ENCODE measurements at regions not wholly inside any gene's neighbourhood (a gene's known extent, or its start where the extent isn't known, plus 50 kb on each side); places are given as distances from the start of the nearest gene placed in this dataset.

DNA sequence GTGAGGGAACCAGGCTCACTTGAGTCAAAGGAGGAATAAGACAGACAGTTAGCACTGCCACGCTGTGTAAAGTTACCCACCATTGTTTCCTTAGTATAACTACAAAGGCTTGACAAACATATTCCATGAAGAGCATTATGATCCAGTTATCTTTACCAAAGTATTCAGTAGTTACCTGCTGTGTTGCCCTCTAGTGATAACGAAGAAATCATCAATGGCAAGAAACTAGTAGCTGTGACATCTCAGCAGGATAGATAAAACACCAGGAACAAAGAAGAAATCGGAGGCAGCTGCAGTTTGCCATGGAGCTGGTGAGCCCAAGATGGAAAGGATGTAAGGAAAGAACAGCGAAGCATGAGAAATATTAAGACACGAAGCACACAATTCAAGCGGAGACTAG lies 215.3 kb upstream of the FSHR start:
- no peaks in the 10 kb centered on the region for H3K79me2 ChIP-seq (ENCODE audit: insufficient read depth, low read length)
- no peak overlapping the region for H3K27ac Mint-ChIP-seq
- H3K4me2 ChIP-seq (replicated peaks; ENCODE audit: extremely low read depth, low read length, poor library complexity, severe bottlenecking) = no peak overlapping the region
- no peaks in the 10 kb centered on the region for H3K4me1 ChIP-seq (ENCODE audit: control insufficient read depth in 1 of 2, insufficient read depth in 2 of 2, low read length in 2 of 2)
- TF ChIP-seq, protein P1, sequence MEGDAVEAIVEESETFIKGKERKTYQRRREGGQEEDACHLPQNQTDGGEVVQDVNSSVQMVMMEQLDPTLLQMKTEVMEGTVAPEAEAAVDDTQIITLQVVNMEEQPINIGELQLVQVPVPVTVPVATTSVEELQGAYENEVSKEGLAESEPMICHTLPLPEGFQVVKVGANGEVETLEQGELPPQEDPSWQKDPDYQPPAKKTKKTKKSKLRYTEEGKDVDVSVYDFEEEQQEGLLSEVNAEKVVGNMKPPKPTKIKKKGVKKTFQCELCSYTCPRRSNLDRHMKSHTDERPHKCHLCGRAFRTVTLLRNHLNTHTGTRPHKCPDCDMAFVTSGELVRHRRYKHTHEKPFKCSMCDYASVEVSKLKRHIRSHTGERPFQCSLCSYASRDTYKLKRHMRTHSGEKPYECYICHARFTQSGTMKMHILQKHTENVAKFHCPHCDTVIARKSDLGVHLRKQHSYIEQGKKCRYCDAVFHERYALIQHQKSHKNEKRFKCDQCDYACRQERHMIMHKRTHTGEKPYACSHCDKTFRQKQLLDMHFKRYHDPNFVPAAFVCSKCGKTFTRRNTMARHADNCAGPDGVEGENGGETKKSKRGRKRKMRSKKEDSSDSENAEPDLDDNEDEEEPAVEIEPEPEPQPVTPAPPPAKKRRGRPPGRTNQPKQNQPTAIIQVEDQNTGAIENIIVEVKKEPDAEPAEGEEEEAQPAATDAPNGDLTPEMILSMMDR (IDR thresholded peaks at IDR 0.05) = no peak
- H2AFZ ChIP-seq (ENCODE audit: insufficient read depth, low read depth, low read length, poor library complexity, severe bottlenecking) = no peak overlapping the region
- H3K9ac ChIP-seq (ENCODE audit: insufficient read depth, low read length, poor library complexity, severe bottlenecking) = no peak overlapping the region
- intact Hi-C loops (cut with micrococcal nuclease) = no loop called here
- H3K4me3 ChIP-seq (replicated peaks in 1 of 3; ENCODE audit: low read depth in 2 of 3, low read length in 3 of 3) = no peak overlapping the region
- no peaks in the 10 kb centered on the region for H3K36me3 Mint-ChIP-seq
- no peaks in the 10 kb centered on the region for H3K36me3 ChIP-seq (replicated peaks in 1 of 2; ENCODE audit: control insufficient read depth in 1 of 2, insufficient read depth in 2 of 2, low read length in 2 of 2)
- WGBS (ENCODE audit: insufficient coverage) = 83% methylated on average over 3 of the region's 6 CpGs
- H3K4me3 Mint-ChIP-seq = no peak overlapping the region
- H3K9me3 ChIP-seq (replicated peaks in 1 of 2; ENCODE audit: control insufficient read depth in 1 of 2, insufficient read depth in 1 of 2, low read length in 2 of 2) = no peaks in the 10 kb centered on the region
- H3K9me3 Mint-ChIP-seq = peaks cover 0 to 4% (median 3%) of the 10 kb centered on the region in 7 donors
- H3K27ac ChIP-seq (ENCODE audit: low read depth in 1 of 2, low read length in 2 of 2) = no peak overlapping the region
- no peaks in the 10 kb centered on the region for H3K27me3 Mint-ChIP-seq (ENCODE audit: low read depth in 3 of 3)
- H3K27me3 ChIP-seq (ENCODE audit: control insufficient read depth in 2 of 2, insufficient read depth in 2 of 2, low read length in 2 of 2) = no peaks in the 10 kb centered on the region
- H4K20me1 ChIP-seq (ENCODE audit: insufficient read depth, low read length) = no peaks in the 10 kb centered on the region
- no peaks in the 10 kb centered on the region for H3K4me1 Mint-ChIP-seq
- DNase-seq = no peak

DNA sequence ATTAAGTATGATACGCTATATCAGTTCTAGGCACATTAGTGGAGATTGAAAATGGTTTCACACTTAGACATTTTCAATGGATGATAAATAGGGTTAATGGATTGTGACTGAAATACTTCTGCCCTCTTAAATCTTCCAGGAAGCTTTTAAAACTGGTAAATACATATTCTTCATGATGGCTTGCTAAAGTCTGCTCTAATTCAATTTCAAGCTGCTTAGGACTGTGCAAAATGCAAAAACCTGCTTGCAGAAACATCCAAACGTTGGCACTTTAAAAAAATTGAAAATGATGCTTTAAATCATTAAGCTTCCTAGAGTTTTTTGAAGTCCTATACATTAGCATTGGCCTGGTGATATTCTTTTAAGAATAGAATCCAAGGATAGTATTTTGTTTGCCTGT lies 214.8 kb upstream of the FSHR start:
- TF ChIP-seq, protein P1 (IDR thresholded peaks at IDR 0.05) = no peak
- Histone ChIP-seq H3K36me3 (replicated peaks in 1 of 2; ENCODE audit: control insufficient read depth in 1 of 2, insufficient read depth in 2 of 2, low read length in 2 of 2) (no peaks in the 10 kb centered on the region), H3K4me3 (replicated peaks in 1 of 3; ENCODE audit: low read depth in 2 of 3, low read length in 3 of 3) (no peak overlapping the region), H3K4me2 (replicated peaks; ENCODE audit: extremely low read depth, low read length, poor library complexity, severe bottlenecking) (no peak overlapping the region), H4K20me1 (ENCODE audit: insufficient read depth, low read length) (no peaks in the 10 kb centered on the region), H3K4me1 (ENCODE audit: control insufficient read depth in 1 of 2, insufficient read depth in 2 of 2, low read length in 2 of 2) (no peaks in the 10 kb centered on the region), H2AFZ (ENCODE audit: insufficient read depth, low read depth, low read length, poor library complexity, severe bottlenecking) (no peak overlapping the region), H3K9ac (ENCODE audit: insufficient read depth, low read length, poor library complexity, severe bottlenecking) (no peak overlapping the region), H3K27ac (ENCODE audit: low read depth in 1 of 2, low read length in 2 of 2) (no peak overlapping the region), H3K27me3 (ENCODE audit: control insufficient read depth in 2 of 2, insufficient read depth in 2 of 2, low read length in 2 of 2) (no peaks in the 10 kb centered on the region), H3K79me2 (ENCODE audit: insufficient read depth, low read length) (no peaks in the 10 kb centered on the region), H3K9me3 (replicated peaks in 1 of 2; ENCODE audit: control insufficient read depth in 1 of 2, insufficient read depth in 1 of 2, low read length in 2 of 2) (no peaks in the 10 kb centered on the region)
- intact Hi-C loops (cut with micrococcal nuclease) = no loop called here
- WGBS (ENCODE audit: insufficient coverage) = no CpG with 5 or more reads among the region's 2 CpGs
- Mint-ChIP-seq H3K36me3 (no peaks in the 10 kb centered on the region), H3K27ac (no peak overlapping the region), H3K27me3 (ENCODE audit: low read depth in 3 of 3) (no peaks in the 10 kb centered on the region), H3K9me3 (peaks cover 0 to 4% (median 0%) of the 10 kb centered on the region in 7 donors), H3K4me3 (no peak overlapping the region), H3K4me1 (no peaks in the 10 kb centered on the region)
- DNase-seq = no peak

Measured in CD14-positive monocyte (primary cell).